ENCODE measurements at regions not wholly inside any gene's neighbourhood (a gene's known extent, or its start where the extent isn't known, plus 50 kb on each side); places are given as distances from the start of the nearest gene placed in this dataset.
A peak's percentile ranks its signal among the peaks of the same experiment; 100 is the strongest.
"Not testable (repeated sequence)": the region's sequence is repeated elsewhere in the genome, so short reads cannot be mapped to it uniquely, and the experiment has no call there.

GRCh38 chrX:830532-830931 lies 199.9 kb downstream of the SHOX start:
- DNase-seq: no peak

- no peak for DNase-seq
Observed at GRCh38 chrX:829145-829544, 198.6 kb downstream of the SHOX start.

GRCh38 chrX:828411-828959 lies 197.9 kb downstream of the SHOX start:
- peak; percentile 62 for DNase-seq

GRCh38 chrX:826448-826847 lies 195.9 kb downstream of the SHOX start:
- DNase-seq: peak; percentile 54

- DNase-seq: peak; percentile 62
Observed at GRCh38 chrX:825991-826390, 195.4 kb downstream of the SHOX start.

GRCh38 chrX:823073-823472 lies 192.5 kb downstream of the SHOX start:
- DNase-seq: not testable (repeated sequence)

- DNase-seq: peak; percentile 26
Observed at GRCh38 chrX:821327-822107, 190.9 kb downstream of the SHOX start.

GRCh38 chrX:819684-820083 lies 189.1 kb downstream of the SHOX start:
- peak; percentile 52 for DNase-seq

GRCh38 chrX:817759-818300 lies 187.2 kb downstream of the SHOX start:
- DNase-seq: peak; percentile 66

GRCh38 chrX:817147-817546 lies 186.6 kb downstream of the SHOX start:
- DNase-seq: not testable (repeated sequence)

GRCh38 chrX:816411-816810 lies 185.8 kb downstream of the SHOX start:
- no peak for DNase-seq

GRCh38 chrX:810186-810585 lies 179.6 kb downstream of the SHOX start:
- no peak for DNase-seq

GRCh38 chrX:809081-809480 lies 178.5 kb downstream of the SHOX start:
- no peak for DNase-seq

GRCh38 chrX:806586-806985 lies 176.0 kb downstream of the SHOX start:
- DNase-seq: no peak

GRCh38 chrX:805988-806387 lies 175.4 kb downstream of the SHOX start:
- no peak for DNase-seq

GRCh38 chrX:805103-805670 lies 174.6 kb downstream of the SHOX start:
- DNase-seq: peak; percentile 71

- DNase-seq: no peak
Observed at GRCh38 chrX:802846-803245, 172.3 kb downstream of the SHOX start.

- DNase-seq: no peak
Observed at GRCh38 chrX:799808-800207, 169.2 kb downstream of the SHOX start.

- DNase-seq: no peak
Observed at GRCh38 chrX:794311-794710, 163.7 kb downstream of the SHOX start.

- no peak for DNase-seq
Observed at GRCh38 chrX:793216-793770, 162.7 kb downstream of the SHOX start.

- no peak for DNase-seq
Observed at GRCh38 chrX:791479-792034, 161.0 kb downstream of the SHOX start.

GRCh38 chrX:790783-791360 lies 160.3 kb downstream of the SHOX start:
- DNase-seq: peak; percentile 45

GRCh38 chrX:790041-790506 lies 159.5 kb downstream of the SHOX start:
- peak; percentile 62 for DNase-seq

Data from eye (tissue), 1 donor.